Kidney epithelial cell (primary cell): ENCODE measurements at regions not wholly inside any gene's neighbourhood (a gene's known extent, or its start where the extent isn't known, plus 50 kb on each side); places are given as distances from the start of the nearest gene placed in this dataset.
A peak's percentile ranks its signal among the peaks of the same experiment; 100 is the strongest.

Source experiments
- DNase-seq: peaks from one replicate; pipeline ENCODE4 v3.0.0-alpha.2; 2010; ENCODE audit warnings: low read depth
- H3K27me3 ChIP-seq: 2 replicates; pipeline ENCODE4 v1.6.0; 2011; ENCODE audit warnings: low read length; ENCODE audit not compliant: control insufficient read depth, insufficient read depth
- H3K36me3 ChIP-seq: 2 replicates; pipeline ENCODE4 v1.5.1; 2011; ENCODE audit warnings: low read length; ENCODE audit not compliant: control insufficient read depth, insufficient read depth
- H3K4me3 ChIP-seq: 2 replicates; pipeline ENCODE4 v1.5.1; 2011; ENCODE audit warnings: low read depth, mild to moderate bottlenecking, control low read depth, low read length
- TF ChIP-seq, protein P1 (sequence below): IDR thresholded peaks from 2 replicates; pipeline ENCODE4 v1.5.1; 2011; ENCODE audit warnings: mild to moderate bottlenecking, moderate library complexity, low read length, control low read depth, inconsistent platforms; ENCODE audit not compliant: insufficient read depth, poor library complexity, severe bottlenecking

DNA sequence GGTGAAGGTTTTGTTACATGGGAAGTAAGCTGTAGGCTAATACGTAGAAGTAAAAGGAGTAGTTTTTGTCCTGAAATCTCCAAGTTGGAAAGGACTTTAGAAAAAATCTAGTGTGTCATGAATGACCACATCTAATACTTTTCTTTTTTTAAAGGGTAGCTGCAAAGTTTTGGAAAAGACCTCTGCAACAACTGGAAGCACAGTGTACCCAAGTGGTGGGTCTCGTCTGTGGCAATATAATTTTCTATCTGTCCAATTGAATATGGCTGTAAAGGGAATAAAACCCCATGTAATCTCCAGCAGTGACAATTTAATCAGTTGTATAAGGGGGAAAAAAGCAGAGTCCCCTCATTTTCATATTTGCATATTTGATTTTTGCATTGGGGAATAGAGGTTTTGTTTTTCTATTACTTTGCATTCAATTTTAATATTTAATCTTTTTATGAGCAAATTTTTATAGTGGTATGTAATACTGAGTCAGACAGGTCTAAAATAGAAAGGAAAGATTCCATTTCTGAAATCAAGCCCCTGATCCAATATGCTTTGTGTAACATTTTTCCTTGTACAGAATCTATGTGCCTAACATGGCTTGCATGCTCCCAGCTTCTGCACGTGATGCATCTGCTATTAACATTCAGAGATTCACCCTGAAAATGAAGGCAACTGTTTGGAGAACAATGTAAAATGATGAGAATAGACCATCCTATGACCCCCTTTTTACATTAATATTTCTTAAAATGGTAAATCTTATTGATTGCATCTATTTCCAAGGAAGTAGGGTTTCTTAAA lies 531.4 kb downstream of the ZIC1 start:
- TF ChIP-seq, protein P1, sequence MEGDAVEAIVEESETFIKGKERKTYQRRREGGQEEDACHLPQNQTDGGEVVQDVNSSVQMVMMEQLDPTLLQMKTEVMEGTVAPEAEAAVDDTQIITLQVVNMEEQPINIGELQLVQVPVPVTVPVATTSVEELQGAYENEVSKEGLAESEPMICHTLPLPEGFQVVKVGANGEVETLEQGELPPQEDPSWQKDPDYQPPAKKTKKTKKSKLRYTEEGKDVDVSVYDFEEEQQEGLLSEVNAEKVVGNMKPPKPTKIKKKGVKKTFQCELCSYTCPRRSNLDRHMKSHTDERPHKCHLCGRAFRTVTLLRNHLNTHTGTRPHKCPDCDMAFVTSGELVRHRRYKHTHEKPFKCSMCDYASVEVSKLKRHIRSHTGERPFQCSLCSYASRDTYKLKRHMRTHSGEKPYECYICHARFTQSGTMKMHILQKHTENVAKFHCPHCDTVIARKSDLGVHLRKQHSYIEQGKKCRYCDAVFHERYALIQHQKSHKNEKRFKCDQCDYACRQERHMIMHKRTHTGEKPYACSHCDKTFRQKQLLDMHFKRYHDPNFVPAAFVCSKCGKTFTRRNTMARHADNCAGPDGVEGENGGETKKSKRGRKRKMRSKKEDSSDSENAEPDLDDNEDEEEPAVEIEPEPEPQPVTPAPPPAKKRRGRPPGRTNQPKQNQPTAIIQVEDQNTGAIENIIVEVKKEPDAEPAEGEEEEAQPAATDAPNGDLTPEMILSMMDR, result no peak
- no peaks in the 10 kb centered on the region for H3K36me3 ChIP-seq
- no peak overlapping the region for H3K4me3 ChIP-seq
- DNase-seq, result no peak
- H3K27me3 ChIP-seq, result no peaks in the 10 kb centered on the region

DNA sequence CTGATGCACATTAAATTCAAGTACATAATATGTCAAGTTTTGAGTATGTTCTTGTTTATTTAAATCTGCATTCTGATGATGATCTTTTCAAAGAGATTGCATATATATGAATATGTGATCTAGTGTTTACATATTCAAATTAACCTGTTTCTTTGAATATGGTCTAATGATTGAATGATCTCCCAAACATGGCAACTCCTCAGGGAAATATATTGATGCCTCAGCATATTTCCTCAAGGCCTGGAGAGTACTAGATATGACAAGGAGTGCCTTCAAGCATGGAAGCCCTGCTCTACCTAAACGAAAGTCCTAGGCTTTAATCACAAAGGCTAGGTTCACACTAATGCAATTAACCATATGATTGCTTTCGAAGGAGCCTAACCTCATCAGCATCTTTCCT lies 532.8 kb downstream of the ZIC1 start:
- TF ChIP-seq, protein P1, result no peak
- H3K4me3 ChIP-seq, result no peak overlapping the region
- H3K36me3 ChIP-seq, result no peaks in the 10 kb centered on the region
- H3K27me3 ChIP-seq, result no peaks in the 10 kb centered on the region
- DNase-seq, result no peak

DNA sequence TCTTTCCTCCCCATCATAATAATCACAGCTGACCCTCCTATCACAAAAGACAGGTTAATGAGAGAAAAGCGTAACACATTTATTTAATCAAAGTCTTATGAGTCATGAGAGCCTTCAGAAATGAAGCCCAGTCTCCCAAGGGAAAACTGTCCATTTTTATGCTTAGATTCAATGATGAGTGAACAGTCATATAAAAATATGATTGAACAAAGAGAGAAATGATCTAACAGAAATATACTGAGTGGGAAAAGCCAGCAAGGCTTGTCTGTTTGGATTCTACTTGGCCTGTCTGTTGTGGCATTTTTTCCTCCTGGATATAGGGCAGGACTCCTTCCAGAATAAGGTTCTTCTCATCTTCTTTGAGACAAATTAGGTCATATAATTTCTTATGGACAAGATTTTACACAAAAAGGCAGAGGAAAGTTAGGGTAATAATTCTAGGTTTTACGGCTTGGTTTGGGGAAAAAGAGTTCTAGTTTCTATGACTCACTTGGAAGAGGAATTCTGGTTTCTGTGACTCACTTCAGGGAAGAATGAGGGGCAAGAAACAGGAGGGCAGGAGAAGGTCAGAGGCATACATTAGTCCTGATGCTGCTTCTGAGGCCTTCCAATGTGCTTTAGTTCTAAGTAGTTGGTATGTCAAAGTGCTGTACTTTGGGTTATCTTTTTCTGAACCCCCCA lies 534.2 kb downstream of the ZIC1 start:
- TF ChIP-seq, protein P1, result no peak
- Histone ChIP-seq H3K4me3 (no peak overlapping the region), H3K27me3 (no peaks in the 10 kb centered on the region), H3K36me3 (no peaks in the 10 kb centered on the region)
- DNase-seq, result peak; percentile 75

DNA sequence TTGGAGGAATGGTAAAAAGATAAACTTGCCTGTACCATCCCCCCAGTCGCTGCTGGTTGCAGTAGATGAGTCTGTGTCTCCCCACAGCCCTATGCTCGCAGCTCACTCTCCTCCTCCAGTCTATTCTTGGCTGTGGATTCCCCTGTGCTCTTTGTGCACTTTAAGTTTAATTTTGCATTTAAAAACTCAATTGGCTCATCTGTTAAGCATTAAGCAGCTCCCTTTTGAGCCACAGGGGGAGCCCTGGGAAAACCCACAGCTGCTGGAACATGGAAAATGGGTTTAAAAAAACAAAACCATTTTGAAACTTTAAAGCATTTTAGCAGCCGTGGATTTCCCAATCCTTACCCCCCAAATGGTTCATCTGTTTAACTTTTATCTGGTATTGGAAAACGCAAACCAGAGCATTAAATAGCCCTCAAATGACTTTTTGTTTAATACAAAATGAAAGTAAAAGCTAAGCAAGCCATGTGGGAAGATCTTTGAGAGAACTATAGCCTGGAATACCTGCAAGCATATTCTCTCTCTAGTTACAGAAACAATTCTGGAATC lies 536.9 kb downstream of the ZIC1 start:
- DNase-seq, result peak; percentile 56
- Histone ChIP-seq H3K36me3 (no peaks in the 10 kb centered on the region), H3K27me3 (no peaks in the 10 kb centered on the region), H3K4me3 (peak overlapping the region; percentile 6)
- TF ChIP-seq, protein P1, result peak; percentile 73

DNA sequence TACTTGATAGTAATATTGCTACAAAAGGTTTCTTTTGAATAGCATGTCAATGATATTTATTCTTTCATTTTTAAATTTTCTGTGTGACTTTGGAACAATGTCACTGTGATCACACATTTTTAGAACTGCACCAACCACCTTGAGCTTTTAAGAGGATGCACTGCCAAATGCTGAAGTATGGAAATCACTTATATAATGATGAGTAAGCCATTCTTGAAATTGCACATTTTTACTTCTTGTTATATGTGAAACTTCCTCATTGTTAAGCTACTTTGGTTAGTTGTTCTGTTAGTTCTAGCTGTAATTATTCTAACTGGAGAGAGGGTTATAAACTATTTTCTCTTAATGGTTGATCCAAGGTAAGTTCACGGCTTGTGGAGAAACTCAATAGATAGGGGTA lies 547.5 kb downstream of the ZIC1 start:
- no peak for DNase-seq
- TF ChIP-seq, protein P1, result no peak

More for the DNA sequence above, 547.5 kb downstream of the ZIC1 start:
- Histone ChIP-seq H3K36me3 (no peaks in the 10 kb centered on the region), H3K4me3 (no peak overlapping the region), H3K27me3 (no peaks in the 10 kb centered on the region)
